ENCODE measurements at regions not wholly inside any gene's neighbourhood (a gene's known extent, or its start where the extent isn't known, plus 50 kb on each side); places are given as distances from the start of the nearest gene placed in this dataset.

DNA sequence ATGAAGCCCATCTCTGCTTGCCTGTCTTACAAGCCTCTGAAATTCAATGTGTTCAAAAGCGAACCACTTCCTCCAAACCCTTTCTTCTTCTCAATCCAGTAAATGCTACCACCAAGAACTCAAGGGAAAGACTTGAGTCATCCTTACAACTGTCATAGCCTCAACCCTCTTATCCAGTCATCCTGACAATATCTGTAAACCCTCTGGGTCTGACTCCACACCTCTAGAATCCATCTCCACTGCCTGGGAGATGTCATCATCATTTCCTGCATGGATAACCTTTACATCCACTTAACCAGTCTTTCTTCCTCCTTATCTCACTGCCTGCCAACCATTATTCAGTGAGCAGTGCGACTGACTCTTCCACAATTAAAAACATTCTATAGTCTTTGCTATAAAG, 441.1 kb downstream of the SETD4 start:
- TF ChIP-seq, protein P1, sequence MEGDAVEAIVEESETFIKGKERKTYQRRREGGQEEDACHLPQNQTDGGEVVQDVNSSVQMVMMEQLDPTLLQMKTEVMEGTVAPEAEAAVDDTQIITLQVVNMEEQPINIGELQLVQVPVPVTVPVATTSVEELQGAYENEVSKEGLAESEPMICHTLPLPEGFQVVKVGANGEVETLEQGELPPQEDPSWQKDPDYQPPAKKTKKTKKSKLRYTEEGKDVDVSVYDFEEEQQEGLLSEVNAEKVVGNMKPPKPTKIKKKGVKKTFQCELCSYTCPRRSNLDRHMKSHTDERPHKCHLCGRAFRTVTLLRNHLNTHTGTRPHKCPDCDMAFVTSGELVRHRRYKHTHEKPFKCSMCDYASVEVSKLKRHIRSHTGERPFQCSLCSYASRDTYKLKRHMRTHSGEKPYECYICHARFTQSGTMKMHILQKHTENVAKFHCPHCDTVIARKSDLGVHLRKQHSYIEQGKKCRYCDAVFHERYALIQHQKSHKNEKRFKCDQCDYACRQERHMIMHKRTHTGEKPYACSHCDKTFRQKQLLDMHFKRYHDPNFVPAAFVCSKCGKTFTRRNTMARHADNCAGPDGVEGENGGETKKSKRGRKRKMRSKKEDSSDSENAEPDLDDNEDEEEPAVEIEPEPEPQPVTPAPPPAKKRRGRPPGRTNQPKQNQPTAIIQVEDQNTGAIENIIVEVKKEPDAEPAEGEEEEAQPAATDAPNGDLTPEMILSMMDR (IDR thresholded peaks at IDR 0.05; ENCODE audit: control insufficient read depth, extremely low read depth, insufficient read depth), result no peak
- DNase-seq (ENCODE audit: low read depth), result no peak
- H3K4me3 ChIP-seq (ENCODE audit: low read depth, low read length), result no peak overlapping the region

DNA sequence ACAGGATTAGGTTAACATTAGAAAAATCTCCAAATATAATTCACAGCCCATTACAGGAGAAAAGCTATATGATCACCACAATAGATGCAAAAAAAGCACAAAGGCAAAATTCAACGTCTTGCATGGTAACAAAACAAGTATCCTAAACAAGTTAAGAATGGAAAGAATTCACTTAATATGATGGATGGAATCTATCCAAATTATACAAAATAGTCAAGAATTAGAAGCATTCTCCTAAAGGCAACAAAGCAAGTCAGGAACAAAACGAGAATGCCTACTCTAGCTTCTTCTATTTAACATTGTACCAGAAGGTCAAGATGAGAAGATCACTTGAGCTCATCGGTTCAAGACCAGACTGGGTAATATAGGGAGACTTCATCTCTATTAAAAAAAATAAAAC, 442.8 kb downstream of the SETD4 start:
- H3K4me3 ChIP-seq (ENCODE audit: low read depth, low read length), result no peak overlapping the region
- TF ChIP-seq, protein P1 (IDR thresholded peaks at IDR 0.05; ENCODE audit: control insufficient read depth, extremely low read depth, insufficient read depth), result no peak
- no peak for DNase-seq (ENCODE audit: low read depth)

DNA sequence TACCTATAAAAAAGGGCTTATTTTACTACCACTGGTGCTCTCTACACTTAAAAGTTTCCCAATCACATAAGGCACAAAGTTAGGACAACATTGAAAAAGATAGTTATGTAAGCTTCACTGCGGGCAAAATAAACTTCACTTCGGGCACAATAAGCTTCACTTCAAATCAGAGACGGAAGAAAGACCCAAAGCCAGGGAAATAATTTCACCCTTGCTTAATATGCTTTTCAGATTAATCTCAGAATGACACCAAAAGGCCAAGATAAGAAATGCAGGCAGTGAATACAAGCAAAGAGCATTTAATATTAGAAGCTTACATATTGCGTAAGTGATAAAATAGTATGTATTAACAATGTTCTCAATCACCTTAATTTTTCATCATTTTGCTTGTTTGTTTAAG, 444.2 kb downstream of the SETD4 start:
- no peak for DNase-seq (ENCODE audit: low read depth)
- H3K4me3 ChIP-seq (ENCODE audit: low read depth, low read length), result no peak overlapping the region
- TF ChIP-seq, protein P1 (IDR thresholded peaks at IDR 0.05; ENCODE audit: control insufficient read depth, extremely low read depth, insufficient read depth), result peak; percentile 60

DNA sequence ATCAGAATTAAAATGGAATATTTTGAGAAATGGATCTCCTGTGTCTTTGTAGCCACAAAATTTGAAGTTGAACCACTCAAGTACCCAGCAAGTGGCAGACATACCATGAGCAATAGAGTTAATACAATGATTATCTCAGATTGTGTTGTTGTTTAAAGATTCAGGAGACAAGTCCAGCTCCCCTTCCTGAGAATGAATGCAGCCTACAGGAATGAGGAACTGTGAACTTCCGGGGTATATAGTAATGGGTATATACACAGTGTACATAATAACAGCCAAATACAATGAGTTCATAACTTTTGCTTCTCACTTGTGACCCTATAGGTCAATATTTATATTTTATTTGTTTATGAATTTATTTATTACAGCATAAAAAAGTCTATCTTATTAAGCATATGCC, 445.0 kb downstream of the SETD4 start:
- TF ChIP-seq, protein P1 (IDR thresholded peaks at IDR 0.05; ENCODE audit: control insufficient read depth, extremely low read depth, insufficient read depth), result no peak
- no peak for DNase-seq (ENCODE audit: low read depth)
- no peak overlapping the region for H3K4me3 ChIP-seq (ENCODE audit: low read depth, low read length)

DNA sequence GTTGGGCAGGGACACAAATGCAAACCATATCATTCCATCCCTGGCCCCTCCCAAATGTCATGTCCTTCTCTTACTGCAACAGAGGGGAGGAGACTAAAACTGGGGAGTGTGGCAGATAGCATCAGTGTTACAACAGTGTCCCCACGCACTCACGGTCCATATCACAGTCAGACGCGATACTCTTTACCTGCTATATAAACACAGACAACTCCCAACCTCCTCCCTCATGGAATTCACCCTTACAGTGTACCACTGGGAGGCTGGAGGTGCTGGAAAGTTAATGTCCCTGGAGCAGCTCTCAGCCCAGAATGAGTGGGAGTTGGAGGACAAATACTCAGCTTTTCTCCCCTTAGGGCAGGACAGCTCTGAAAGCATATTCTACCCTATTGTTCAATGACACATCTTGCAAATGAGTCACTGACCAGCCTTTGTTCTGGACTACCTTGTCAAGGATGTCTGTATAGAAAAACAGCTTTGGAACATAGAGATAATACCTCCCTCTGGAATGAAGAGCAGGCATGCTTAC, 445.9 kb downstream of the SETD4 start:
- H3K4me3 ChIP-seq (ENCODE audit: low read depth, low read length), result no peak overlapping the region
- no peak for DNase-seq (ENCODE audit: low read depth)
- TF ChIP-seq, protein P1 (IDR thresholded peaks at IDR 0.05; ENCODE audit: control insufficient read depth, extremely low read depth, insufficient read depth), result no peak

DNA sequence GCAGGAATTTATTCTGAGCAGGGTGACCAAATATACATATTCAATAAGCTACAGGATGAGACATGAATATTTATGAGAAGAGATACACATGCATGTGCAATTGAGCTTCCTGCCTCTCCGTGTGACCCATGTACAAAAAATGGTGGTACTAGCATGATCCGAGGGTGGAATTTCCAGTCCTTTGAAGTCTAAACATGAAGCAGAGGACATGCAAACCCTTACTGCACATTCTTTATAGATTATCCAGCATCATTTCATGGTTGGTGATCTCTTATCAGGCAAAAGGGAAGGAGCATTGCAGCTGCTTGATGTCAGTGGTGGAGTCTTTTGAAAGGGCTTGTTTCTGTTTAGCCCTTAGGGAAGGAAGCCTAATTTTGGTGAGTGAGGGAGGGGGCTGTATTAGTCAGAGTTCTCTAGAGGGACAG, 448.6 kb downstream of the SETD4 start:
- no peak for DNase-seq (ENCODE audit: low read depth)
- no peak overlapping the region for H3K4me3 ChIP-seq (ENCODE audit: low read depth, low read length)
- TF ChIP-seq, protein P1 (IDR thresholded peaks at IDR 0.05; ENCODE audit: control insufficient read depth, extremely low read depth, insufficient read depth), result no peak

DNA sequence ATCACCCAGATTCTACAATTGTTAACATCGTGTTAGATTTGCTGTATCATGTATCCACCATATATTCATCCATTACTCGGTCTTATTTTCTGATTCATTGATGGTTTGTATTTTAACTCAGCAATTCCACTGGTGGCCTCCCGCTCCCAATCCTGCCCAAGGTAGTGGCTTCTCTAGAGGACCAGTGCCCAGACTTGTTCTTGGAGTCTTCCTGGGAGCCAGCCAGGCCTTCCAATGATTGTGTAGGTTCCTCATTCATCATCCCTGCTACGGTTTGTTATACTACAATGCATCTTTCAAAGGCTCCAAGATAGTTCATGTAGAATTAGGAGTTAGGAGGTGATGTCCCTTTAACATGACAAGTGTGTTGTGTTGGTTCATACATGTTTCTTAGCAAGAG, 451.1 kb downstream of the SETD4 start:
- TF ChIP-seq, protein P1 (IDR thresholded peaks at IDR 0.05; ENCODE audit: control insufficient read depth, extremely low read depth, insufficient read depth), result no peak
- no peak for DNase-seq (ENCODE audit: low read depth)
- H3K4me3 ChIP-seq (ENCODE audit: low read depth, low read length), result no peak overlapping the region
